ENCODE measurements at regions not wholly inside any gene's neighbourhood (a gene's known extent, or its start where the extent isn't known, plus 50 kb on each side); places are given as distances from the start of the nearest gene placed in this dataset.
"Not testable (repeated sequence)": the region's sequence is repeated elsewhere in the genome, so short reads cannot be mapped to it uniquely, and the experiment has no call there.

- DNase-seq (ENCODE audit: low spot score), result no peak
Measured at GRCh38 chr19:29154163-29154562, 58.8 kb downstream of the UQCRFS1 start.

- DNase-seq (ENCODE audit: low spot score), result no peak
Measured at GRCh38 chr19:29145756-29146155, 67.2 kb downstream of the UQCRFS1 start.

GRCh38 chr19:29143183-29143582 lies 69.8 kb downstream of the UQCRFS1 start:
- no peak for DNase-seq (ENCODE audit: low spot score)

- no peak for DNase-seq (ENCODE audit: low spot score)
Measured at GRCh38 chr19:29139227-29139626, 73.7 kb downstream of the UQCRFS1 start.

GRCh38 chr19:29138206-29138605 lies 74.7 kb downstream of the UQCRFS1 start:
- DNase-seq (ENCODE audit: low spot score), result not testable (repeated sequence)

GRCh38 chr19:29131456-29131855 lies 81.5 kb downstream of the UQCRFS1 start:
- DNase-seq (ENCODE audit: low spot score), result no peak

- DNase-seq (ENCODE audit: low spot score), result no peak
Measured at GRCh38 chr19:29129148-29129547, 83.8 kb downstream of the UQCRFS1 start.

GRCh38 chr19:29128203-29128602 lies 84.7 kb downstream of the UQCRFS1 start:
- no peak for DNase-seq (ENCODE audit: low spot score)

GRCh38 chr19:29122185-29122584 lies 90.8 kb downstream of the UQCRFS1 start:
- DNase-seq (ENCODE audit: low spot score), result no peak

- DNase-seq (ENCODE audit: low spot score), result no peak
Measured at GRCh38 chr19:29121684-29122083, 91.3 kb downstream of the UQCRFS1 start.

- DNase-seq (ENCODE audit: low spot score), result no peak
Measured at GRCh38 chr19:29120466-29120865, 92.5 kb downstream of the UQCRFS1 start.

GRCh38 chr19:29119590-29119989 lies 93.4 kb downstream of the UQCRFS1 start:
- DNase-seq (ENCODE audit: low spot score), result no peak

GRCh38 chr19:29118389-29118788 lies 94.6 kb downstream of the UQCRFS1 start:
- DNase-seq (ENCODE audit: low spot score), result no peak

- DNase-seq (ENCODE audit: low spot score), result no peak
Measured at GRCh38 chr19:29117926-29118325, 95.0 kb downstream of the UQCRFS1 start.

GRCh38 chr19:29115181-29115580 lies 97.8 kb downstream of the UQCRFS1 start:
- no peak for DNase-seq (ENCODE audit: low spot score)

GRCh38 chr19:29113838-29114237 lies 99.1 kb downstream of the UQCRFS1 start:
- no peak for DNase-seq (ENCODE audit: low spot score)

- DNase-seq (ENCODE audit: low spot score), result no peak
Measured at GRCh38 chr19:29111576-29111975, 101.4 kb downstream of the UQCRFS1 start.

GRCh38 chr19:29107831-29108230 lies 105.1 kb downstream of the UQCRFS1 start:
- no peak for DNase-seq (ENCODE audit: low spot score)

GRCh38 chr19:29106346-29106885 lies 106.5 kb downstream of the UQCRFS1 start:
- DNase-seq (ENCODE audit: low spot score), result no peak

GRCh38 chr19:29105629-29106292 lies 107.2 kb downstream of the UQCRFS1 start:
- DNase-seq (ENCODE audit: low spot score), result no peak

GRCh38 chr19:29104605-29105241 lies 108.2 kb downstream of the UQCRFS1 start:
- DNase-seq (ENCODE audit: low spot score), result no peak

- DNase-seq (ENCODE audit: low spot score), result no peak
Measured at GRCh38 chr19:29098863-29099481, 114.0 kb downstream of the UQCRFS1 start.

GRCh38 chr19:29098091-29098490 lies 114.9 kb downstream of the UQCRFS1 start:
- DNase-seq (ENCODE audit: low spot score), result no peak
